ENCODE measurements at regions not wholly inside any gene's neighbourhood (a gene's known extent, or its start where the extent isn't known, plus 50 kb on each side); places are given as distances from the start of the nearest gene placed in this dataset.

DNA sequence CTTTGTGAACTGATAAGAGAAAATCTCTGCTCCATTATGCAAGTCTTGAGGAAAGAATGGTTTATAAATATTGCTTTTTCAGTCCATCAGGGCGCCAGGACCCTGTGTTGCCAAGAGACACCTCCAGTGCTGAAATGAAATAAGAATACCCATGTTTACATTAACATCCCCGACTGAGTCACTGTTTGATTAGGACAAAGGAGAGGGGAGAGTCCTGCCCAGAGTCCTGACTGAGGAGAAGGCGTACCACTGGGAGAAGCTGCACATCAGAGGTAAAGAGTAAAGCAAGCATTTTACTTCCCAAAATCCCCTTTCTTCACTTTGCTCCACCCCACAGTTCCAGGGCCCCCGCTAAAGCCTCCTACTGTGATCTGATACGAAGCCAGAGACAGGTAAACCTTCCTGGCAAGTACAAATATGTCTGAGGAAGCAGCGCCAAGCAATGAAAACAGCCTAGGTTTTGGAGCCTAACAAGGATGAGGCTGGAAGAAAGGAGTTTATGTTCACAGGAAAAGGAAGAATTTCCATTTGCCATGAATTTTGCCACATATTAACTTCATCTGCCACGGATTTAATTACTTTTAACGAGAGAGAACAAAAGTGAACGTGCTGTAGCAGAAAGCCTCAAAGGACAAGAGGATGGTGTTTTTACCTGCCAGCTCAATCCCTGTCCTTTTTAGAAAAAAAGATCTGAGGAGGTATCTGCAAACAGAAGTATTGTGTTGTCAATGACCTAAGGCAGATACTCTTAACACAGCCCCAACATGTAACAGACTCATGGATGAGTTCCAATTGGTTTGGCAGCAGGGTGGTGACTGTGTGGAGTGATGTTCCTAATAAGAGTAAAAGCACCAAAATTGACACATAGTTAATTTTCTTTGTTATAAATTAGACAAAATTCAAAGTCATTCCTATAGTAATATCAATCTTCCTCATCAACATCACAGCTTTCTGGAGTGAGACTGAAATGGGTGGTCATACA lies 209.4 kb upstream of the TLE4 start:
- TF ChIP-seq SP1 (IDR thresholded peaks at IDR 0.05) (no peak), FOXA1 (IDR thresholded peaks at IDR 0.05) (no peak), SUZ12 (IDR thresholded peaks at IDR 0.05) (no peak), PKNOX1 (IDR thresholded peaks at IDR 0.05) (no peak), FOXK2 (IDR thresholded peaks at IDR 0.05) (0 out of 2 replicates have a peak, but pooled peaks have one; percentile 46), TARDBP (IDR thresholded peaks at IDR 0.05) (no peak), ZNF384 (IDR thresholded peaks at IDR 0.05) (no peak), BHLHE40 (IDR thresholded peaks at IDR 0.05; ENCODE audit: borderline replicate concordance) (no peak), CTBP1 (IDR thresholded peaks at IDR 0.05; ENCODE audit: borderline replicate concordance) (no peak), FOXM1 (IDR thresholded peaks at IDR 0.05; ENCODE audit: borderline replicate concordance) (no peak), NFRKB (IDR thresholded peaks at IDR 0.05) (no peak), ARNT (IDR thresholded peaks at IDR 0.05) (no peak)
